GM12878 (cell line): ENCODE measurements at regions not wholly inside any gene's neighbourhood (a gene's known extent, or its start where the extent isn't known, plus 50 kb on each side); places are given as distances from the start of the nearest gene placed in this dataset.

Experiments
- ATAC-seq: fragments of 200-7000 bp; cut with Tn5 transposase; 3 replicates; pipeline ENCODE4 v1.9.1; 2020; ENCODE audit warnings: mild to moderate bottlenecking, moderate library complexity
- BruUV-seq: library from RNA; stranded (reverse); fragments of 400-500 nt; replicated peaks from 2 replicates; lab custom pipeline; 2021; lab: Mats Ljungman, UMichigan
- CTCF ChIA-PET: fragments of 300-600 bp; sonication (Branson Sonifier 250); formaldehyde crosslinking; extraction: SDS; loops from one replicate; lab custom pipeline; 2021; ENCODE audit warnings: inconsistent platforms; lab: Yijun Ruan, JAX
- POLR2A ChIA-PET: fragments of 350-600 bp; formaldehyde crosslinking; extraction: SDS; loops from one replicate; lab custom pipeline; 2021; ENCODE audit warnings: inconsistent platforms; lab: Charles Lee
- RAD21 ChIA-PET: fragments of 300-600 bp; sonication (Branson Sonifier 250); formaldehyde crosslinking; loops from one replicate; lab custom pipeline; 2023; ENCODE audit warnings: antibody characterized with exemption; ENCODE audit not compliant: unreplicated experiment; lab: Charles Lee
- SMC1A ChIA-PET: fragments of 300-600 bp; sonication (Branson Sonifier 250); formaldehyde crosslinking; loops from one replicate; lab custom pipeline; 2023; ENCODE audit not compliant: unreplicated experiment, uncharacterized antibody; lab: Charles Lee
- DNase-seq: peaks from one replicate; pipeline ENCODE4 v3.0.0-alpha.2; 2011; ENCODE audit warnings: low read depth, low spot score
- FAIRE-seq: peaks from 3 replicates; lab custom pipeline; 2011; peaks lifted over from hg19 to GRCh38; lab: Jason Lieb, UNC
- H2AFZ ChIP-seq: 2 replicates; pipeline ENCODE4 v1.6.0; 2011; ENCODE audit warnings: low read depth, low read length, control low read depth; ENCODE audit not compliant: control insufficient read depth
- H3K27ac ChIP-seq: 2 replicates; pipeline ENCODE4 v1.5.1; 2011; ENCODE audit warnings: control low read depth; ENCODE audit not compliant: control insufficient read depth, insufficient read depth
- H3K27me3 ChIP-seq, 2 experiments: replicated peaks in 1 of 2; 2 replicates each; pipeline versions ENCODE4 v1.6.0 to v1.6.1; 2011; ENCODE audit warnings: low read length in 1 of 2; ENCODE audit not compliant: control insufficient read depth in 2 of 2, insufficient read depth in 2 of 2
- H3K36me3 ChIP-seq, 2 experiments: 2 replicates each; pipeline ENCODE4 v1.5.1; 2011; ENCODE audit warnings: low read length in 1 of 2; ENCODE audit not compliant: control insufficient read depth in 2 of 2, insufficient read depth in 2 of 2
- H3K4me1 ChIP-seq: 2 replicates; pipeline ENCODE4 v1.6.1; 2011; ENCODE audit warnings: mild to moderate bottlenecking, low read length, moderate library complexity, mixed read lengths; ENCODE audit not compliant: control insufficient read depth, insufficient read depth
- H3K4me2 ChIP-seq: 2 replicates; pipeline ENCODE4 v1.6.0; 2011; ENCODE audit warnings: control low read depth; ENCODE audit not compliant: control insufficient read depth, insufficient read depth
- H3K4me3 ChIP-seq: fragments of 200-600 bp; sonication (generic); 2 replicates; pipeline ENCODE4 v1.5.1; 2016
- H3K79me2 ChIP-seq: 2 replicates; pipeline ENCODE4 v1.6.0; 2011; ENCODE audit warnings: low read length; ENCODE audit not compliant: control insufficient read depth, insufficient read depth
- H3K9ac ChIP-seq: 2 replicates; pipeline ENCODE4 v1.8.0; 2011; ENCODE audit warnings: low read length, control low read depth, mixed read lengths; ENCODE audit not compliant: control insufficient read depth, insufficient read depth
- H3K9me3 ChIP-seq: replicated peaks from 3 replicates; pipeline ENCODE4 v1.5.1; 2011; ENCODE audit warnings: mild to moderate bottlenecking, low read length; ENCODE audit not compliant: control insufficient read depth, insufficient read depth
- H4K20me1 ChIP-seq: 2 replicates; pipeline ENCODE4 v1.6.0; 2011; ENCODE audit not compliant: control insufficient read depth, insufficient read depth
- ATF2 ChIP-seq: IDR thresholded peaks from 2 replicates; pipeline ENCODE4 v1.6.1; 2012; ENCODE audit warnings: low read length, inconsistent platforms
- CBX5 ChIP-seq: sonication (generic); IDR thresholded peaks from 2 replicates; pipeline ENCODE4 v1.6.1; 2016; ENCODE audit warnings: low read depth, moderate library complexity, mild to moderate bottlenecking, inconsistent platforms
- IRF4 ChIP-seq: IDR thresholded peaks from 2 replicates; pipeline ENCODE4 v1.6.1; 2011; ENCODE audit warnings: low read depth, low read length
- LARP7 ChIP-seq: fragments of 450-650 bp; IDR thresholded peaks from 2 replicates; pipeline ENCODE4 v1.6.1; 2017; ENCODE audit warnings: mild to moderate bottlenecking
- NFYB ChIP-seq: IDR thresholded peaks from 2 replicates; pipeline ENCODE4 v1.6.1; 2011; ENCODE audit warnings: low read depth, mild to moderate bottlenecking, low read length, improper control_type of control experiment, moderate library complexity; ENCODE audit not compliant: insufficient read depth
- PAX5 ChIP-seq: IDR thresholded peaks from 2 replicates; pipeline ENCODE4 v1.6.1; 2011; ENCODE audit warnings: low read depth, low read length, borderline replicate concordance
- RELA ChIP-seq: fragments of 450-650 bp; IDR thresholded peaks from 2 replicates; pipeline ENCODE4 v1.8.0; 2014; ENCODE audit warnings: borderline replicate concordance; ENCODE audit not compliant: partially characterized antibody
- REST ChIP-seq: IDR thresholded peaks from 2 replicates; pipeline ENCODE4 v1.6.1; 2012; ENCODE audit warnings: mild to moderate bottlenecking, low read depth, low read length
- SRF ChIP-seq, 2 experiments: IDR thresholded peaks; 2 replicates each; pipeline ENCODE4 v1.6.1; 2011; ENCODE audit warnings: low read depth in 2 of 2, low read length in 2 of 2, mild to moderate bottlenecking in 1 of 2, moderate library complexity in 1 of 2
- USF2 ChIP-seq: IDR thresholded peaks from 2 replicates; pipeline ENCODE4 v1.6.1; 2011; ENCODE audit warnings: low read depth, low read length, improper control_type of control experiment, borderline replicate concordance
- ZNF207 ChIP-seq: fragments of 450-650 bp; IDR thresholded peaks from 2 replicates; pipeline ENCODE4 v1.6.1; 2014; ENCODE audit warnings: antibody characterized with exemption, mild to moderate bottlenecking, borderline replicate concordance
- WGBS: methylation state at CpG from one replicate; pipeline ENCODE4 v1.1.6; 2016; ENCODE audit warnings: low lambda C conversion rate; ENCODE audit not compliant: insufficient replicate concordance, insufficient coverage; ENCODE audit errors: missing lambda C conversion rate; 5-methylcytosine and 5-hydroxymethylcytosine counted together
- in situ Hi-C: fragments of 300-500 bp; cut with MboI; formaldehyde crosslinking; loops from 9 replicates; pipeline ENCODE4 v1.14.3; 2018; ENCODE audit warnings: mixed read lengths
- intact Hi-C: fragments of 100-400 bp; cut with micrococcal nuclease; formaldehyde crosslinking; loops from one replicate; pipeline ENCODE4 v1.14.2; 2022; ENCODE audit not compliant: unreplicated experiment

- SMC1A ChIA-PET, result no interaction called here
- FAIRE-seq (no peak), DNase-seq (no peak), ATAC-seq (no peak)
- Histone ChIP-seq H3K4me1 (no peaks in the 10 kb centered on the region), H3K9ac (no peak overlapping the region), H3K4me2 (no peak overlapping the region), H3K36me3 (no peaks in the 10 kb centered on the region), H3K27me3 (no peaks in the 10 kb centered on the region), H3K4me3 (no peak overlapping the region), H2AFZ (no peak overlapping the region), H3K79me2 (no peaks in the 10 kb centered on the region), H3K27ac (no peak overlapping the region), H4K20me1 (no peaks in the 10 kb centered on the region), H3K9me3 (no peaks in the 10 kb centered on the region)
- WGBS, result 14% methylated on average over 4 of the region's 4 CpGs
- POLR2A ChIA-PET, result no interaction called here
- CTCF ChIA-PET, result no interaction called here
- TF ChIP-seq USF2 (no peak), IRF4 (no peak), ATF2 (no peak), NFYB (no peak), RELA (no peak), LARP7 (no peak), PAX5 (no peak), ZNF207 (no peak), SRF (IDR thresholded peaks at IDR 0.05; ENCODE audit: low read depth in 2 of 2, low read length in 2 of 2) (no peak), CBX5 (no peak), REST (no peak)
- intact Hi-C loops (no loop called here), in situ Hi-C loops (no loop called here)
- no TSS peak for BruUV-seq
- RAD21 ChIA-PET, result no interaction called here
Measured at GRCh38 chr3:70899816-70900215, 587.4 kb upstream of the MDFIC2 start.
